ENCODE measurements at regions not wholly inside any gene's neighbourhood (a gene's known extent, or its start where the extent isn't known, plus 50 kb on each side); places are given as distances from the start of the nearest gene placed in this dataset.

GRCh38 chr2:62293490-62294271 lies 97.8 kb downstream of the B3GNT2 start:
- no peak overlapping the region for H3K4me3 ChIP-seq (replicated peaks; ENCODE audit: low read depth, low read length)
- no peak for DNase-seq (ENCODE audit: extremely low read depth, low read depth)
- TF ChIP-seq, protein P1, sequence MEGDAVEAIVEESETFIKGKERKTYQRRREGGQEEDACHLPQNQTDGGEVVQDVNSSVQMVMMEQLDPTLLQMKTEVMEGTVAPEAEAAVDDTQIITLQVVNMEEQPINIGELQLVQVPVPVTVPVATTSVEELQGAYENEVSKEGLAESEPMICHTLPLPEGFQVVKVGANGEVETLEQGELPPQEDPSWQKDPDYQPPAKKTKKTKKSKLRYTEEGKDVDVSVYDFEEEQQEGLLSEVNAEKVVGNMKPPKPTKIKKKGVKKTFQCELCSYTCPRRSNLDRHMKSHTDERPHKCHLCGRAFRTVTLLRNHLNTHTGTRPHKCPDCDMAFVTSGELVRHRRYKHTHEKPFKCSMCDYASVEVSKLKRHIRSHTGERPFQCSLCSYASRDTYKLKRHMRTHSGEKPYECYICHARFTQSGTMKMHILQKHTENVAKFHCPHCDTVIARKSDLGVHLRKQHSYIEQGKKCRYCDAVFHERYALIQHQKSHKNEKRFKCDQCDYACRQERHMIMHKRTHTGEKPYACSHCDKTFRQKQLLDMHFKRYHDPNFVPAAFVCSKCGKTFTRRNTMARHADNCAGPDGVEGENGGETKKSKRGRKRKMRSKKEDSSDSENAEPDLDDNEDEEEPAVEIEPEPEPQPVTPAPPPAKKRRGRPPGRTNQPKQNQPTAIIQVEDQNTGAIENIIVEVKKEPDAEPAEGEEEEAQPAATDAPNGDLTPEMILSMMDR (IDR thresholded peaks at IDR 0.05; ENCODE audit: low read depth, low read length, missing control alignments), result no peak

GRCh38 chr2:62293151-62293489 lies 97.2 kb downstream of the B3GNT2 start:
- TF ChIP-seq, protein P1 (IDR thresholded peaks at IDR 0.05; ENCODE audit: low read depth, low read length, missing control alignments), result no peak
- no peak overlapping the region for H3K4me3 ChIP-seq (replicated peaks; ENCODE audit: low read depth, low read length)
- DNase-seq (ENCODE audit: extremely low read depth, low read depth), result no peak

- DNase-seq (ENCODE audit: extremely low read depth, low read depth), result no peak
- H3K4me3 ChIP-seq (replicated peaks; ENCODE audit: low read depth, low read length), result no peak overlapping the region
- TF ChIP-seq, protein P1 (IDR thresholded peaks at IDR 0.05; ENCODE audit: low read depth, low read length, missing control alignments), result no peak
Observed at GRCh38 chr2:62292190-62292589, 96.3 kb downstream of the B3GNT2 start.

- no peak for DNase-seq (ENCODE audit: extremely low read depth, low read depth)
- TF ChIP-seq, protein P1 (IDR thresholded peaks at IDR 0.05; ENCODE audit: low read depth, low read length, missing control alignments), result no peak
- no peak overlapping the region for H3K4me3 ChIP-seq (replicated peaks; ENCODE audit: low read depth, low read length)
Observed at GRCh38 chr2:62291517-62292137, 95.7 kb downstream of the B3GNT2 start.

DNA sequence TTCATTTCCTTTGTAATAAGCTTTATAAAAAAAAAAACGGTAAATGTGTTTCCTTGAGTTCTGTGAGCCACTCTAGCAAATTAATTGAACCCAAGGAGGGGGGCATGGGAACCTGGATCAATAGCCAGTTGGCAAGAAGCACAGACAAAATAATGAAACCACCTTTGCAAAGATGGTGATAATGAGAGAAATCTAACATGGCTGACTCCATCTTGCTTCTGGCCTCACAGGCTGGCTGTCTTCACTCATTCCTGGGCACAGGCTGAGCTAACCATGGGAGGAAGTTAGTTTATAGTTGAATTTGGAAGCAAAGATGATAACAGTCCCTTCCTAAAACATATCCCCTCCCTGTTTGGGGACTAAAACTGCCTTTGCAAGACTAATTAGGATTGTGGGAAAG lies 95.1 kb downstream of the B3GNT2 start:
- TF ChIP-seq, protein P1 (IDR thresholded peaks at IDR 0.05; ENCODE audit: low read depth, low read length, missing control alignments), result no peak
- no peak for DNase-seq (ENCODE audit: extremely low read depth, low read depth)
- H3K4me3 ChIP-seq (replicated peaks; ENCODE audit: low read depth, low read length), result no peak overlapping the region

DNA sequence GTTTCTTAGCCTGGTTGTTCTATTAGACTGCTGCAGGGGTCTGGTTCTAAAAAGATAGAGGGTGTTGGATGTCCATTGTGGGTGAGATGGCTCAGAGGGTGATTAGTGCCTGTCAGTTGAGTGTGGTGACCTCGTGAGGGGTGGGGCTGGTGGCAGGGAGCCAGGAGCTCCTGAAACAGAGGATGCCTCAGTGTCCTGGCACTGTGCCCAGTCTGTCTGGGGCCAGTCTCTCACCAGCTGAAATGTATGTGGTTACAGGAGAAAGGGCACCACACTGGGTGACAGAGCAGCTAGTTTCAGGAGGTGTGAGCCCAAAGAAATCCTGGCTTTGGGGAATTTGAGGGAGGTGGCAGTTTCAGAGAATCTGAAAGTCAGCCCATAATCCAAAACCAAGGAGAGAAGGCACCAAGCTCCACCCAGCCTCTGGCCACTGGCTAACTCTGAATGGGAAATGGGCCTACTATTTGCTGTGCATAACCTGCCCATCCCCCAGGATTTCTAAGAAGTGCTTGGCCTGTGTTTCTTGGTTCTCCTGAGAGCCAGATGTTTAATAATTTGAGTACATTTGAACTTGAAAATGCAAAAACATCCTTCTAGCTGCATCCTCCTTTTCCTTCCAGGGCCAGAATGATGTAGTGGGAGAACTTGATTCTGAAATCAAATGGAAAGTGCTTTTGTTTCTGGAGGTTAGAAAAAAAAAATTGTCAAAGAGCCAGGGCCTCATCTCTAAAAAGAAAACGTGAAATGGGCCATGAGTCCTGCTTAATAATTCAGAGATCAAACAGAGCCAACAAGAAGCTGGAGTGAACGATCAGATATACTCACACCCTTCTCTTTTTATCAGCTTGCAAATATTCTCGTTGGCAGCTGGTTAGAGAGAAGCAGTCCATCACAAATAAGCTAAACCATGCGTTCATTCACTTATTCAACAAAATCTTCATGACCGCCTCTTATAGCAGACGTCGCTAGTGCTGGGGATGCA lies 92.3 kb downstream of the B3GNT2 start:
- DNase-seq (ENCODE audit: extremely low read depth, low read depth), result peak; percentile 33
- no peak overlapping the region for H3K4me3 ChIP-seq (replicated peaks; ENCODE audit: low read depth, low read length)
- TF ChIP-seq, protein P1 (IDR thresholded peaks at IDR 0.05; ENCODE audit: low read depth, low read length, missing control alignments), result no peak

All from HFF-Myc (cell line).